GM12878 (cell line): ENCODE measurements at regions not wholly inside any gene's neighbourhood (a gene's known extent, or its start where the extent isn't known, plus 50 kb on each side); places are given as distances from the start of the nearest gene placed in this dataset.

Experiments
- ATAC-seq: fragments of 200-7000 bp; cut with Tn5 transposase; 3 replicates; pipeline ENCODE4 v1.9.1; 2020; ENCODE audit warnings: mild to moderate bottlenecking, moderate library complexity
- BruUV-seq: library from RNA; stranded (reverse); fragments of 400-500 nt; replicated peaks from 2 replicates; lab custom pipeline; 2021; lab: Mats Ljungman, UMichigan
- CTCF ChIA-PET: fragments of 300-600 bp; sonication (Branson Sonifier 250); formaldehyde crosslinking; extraction: SDS; loops from one replicate; lab custom pipeline; 2021; ENCODE audit warnings: inconsistent platforms; lab: Yijun Ruan, JAX
- POLR2A ChIA-PET: fragments of 350-600 bp; formaldehyde crosslinking; extraction: SDS; loops from one replicate; lab custom pipeline; 2021; ENCODE audit warnings: inconsistent platforms; lab: Charles Lee
- RAD21 ChIA-PET: fragments of 300-600 bp; sonication (Branson Sonifier 250); formaldehyde crosslinking; loops from one replicate; lab custom pipeline; 2023; ENCODE audit warnings: antibody characterized with exemption; ENCODE audit not compliant: unreplicated experiment; lab: Charles Lee
- SMC1A ChIA-PET: fragments of 300-600 bp; sonication (Branson Sonifier 250); formaldehyde crosslinking; loops from one replicate; lab custom pipeline; 2023; ENCODE audit not compliant: unreplicated experiment, uncharacterized antibody; lab: Charles Lee
- DNase-seq: peaks from one replicate; pipeline ENCODE4 v3.0.0-alpha.2; 2011; ENCODE audit warnings: low read depth, low spot score
- FAIRE-seq: peaks from 3 replicates; lab custom pipeline; 2011; peaks lifted over from hg19 to GRCh38; lab: Jason Lieb, UNC
- H2AFZ ChIP-seq: 2 replicates; pipeline ENCODE4 v1.6.0; 2011; ENCODE audit warnings: low read depth, low read length, control low read depth; ENCODE audit not compliant: control insufficient read depth
- H3K27ac ChIP-seq: 2 replicates; pipeline ENCODE4 v1.5.1; 2011; ENCODE audit warnings: control low read depth; ENCODE audit not compliant: control insufficient read depth, insufficient read depth
- H3K27me3 ChIP-seq, 2 experiments: replicated peaks in 1 of 2; 2 replicates each; pipeline versions ENCODE4 v1.6.0 to v1.6.1; 2011; ENCODE audit warnings: low read length in 1 of 2; ENCODE audit not compliant: control insufficient read depth in 2 of 2, insufficient read depth in 2 of 2
- H3K36me3 ChIP-seq, 2 experiments: 2 replicates each; pipeline ENCODE4 v1.5.1; 2011; ENCODE audit warnings: low read length in 1 of 2; ENCODE audit not compliant: control insufficient read depth in 2 of 2, insufficient read depth in 2 of 2
- H3K4me1 ChIP-seq: 2 replicates; pipeline ENCODE4 v1.6.1; 2011; ENCODE audit warnings: mild to moderate bottlenecking, low read length, moderate library complexity, mixed read lengths; ENCODE audit not compliant: control insufficient read depth, insufficient read depth
- H3K4me2 ChIP-seq: 2 replicates; pipeline ENCODE4 v1.6.0; 2011; ENCODE audit warnings: control low read depth; ENCODE audit not compliant: control insufficient read depth, insufficient read depth
- H3K4me3 ChIP-seq: fragments of 200-600 bp; sonication (generic); 2 replicates; pipeline ENCODE4 v1.5.1; 2016
- H3K79me2 ChIP-seq: 2 replicates; pipeline ENCODE4 v1.6.0; 2011; ENCODE audit warnings: low read length; ENCODE audit not compliant: control insufficient read depth, insufficient read depth
- H3K9ac ChIP-seq: 2 replicates; pipeline ENCODE4 v1.8.0; 2011; ENCODE audit warnings: low read length, control low read depth, mixed read lengths; ENCODE audit not compliant: control insufficient read depth, insufficient read depth
- H3K9me3 ChIP-seq: replicated peaks from 3 replicates; pipeline ENCODE4 v1.5.1; 2011; ENCODE audit warnings: mild to moderate bottlenecking, low read length; ENCODE audit not compliant: control insufficient read depth, insufficient read depth
- H4K20me1 ChIP-seq: 2 replicates; pipeline ENCODE4 v1.6.0; 2011; ENCODE audit not compliant: control insufficient read depth, insufficient read depth
- CREB1 ChIP-seq: IDR thresholded peaks from 2 replicates; pipeline ENCODE4 v1.6.1; 2012; ENCODE audit warnings: low read depth, mild to moderate bottlenecking, inconsistent platforms
- CREM ChIP-seq: IDR thresholded peaks from 2 replicates; pipeline ENCODE4 v1.6.1; 2014; ENCODE audit warnings: antibody characterized with exemption, low read depth
- E2F8 ChIP-seq: fragments of 450-650 bp; IDR thresholded peaks from 2 replicates; pipeline ENCODE4 v1.6.1; 2018; ENCODE audit warnings: mild to moderate bottlenecking, low read depth, moderate library complexity; ENCODE audit not compliant: partially characterized antibody
- HSF1 ChIP-seq: fragments of 150-350 bp; IDR thresholded peaks from 2 replicates; pipeline ENCODE4 v1.6.1; 2014; ENCODE audit warnings: mild to moderate bottlenecking, low read depth, low read length
- KLF5 ChIP-seq: fragments of 450-650 bp; IDR thresholded peaks from 2 replicates; pipeline ENCODE4 v1.6.1; 2014; ENCODE audit warnings: mild to moderate bottlenecking; ENCODE audit not compliant: partially characterized antibody
- LARP7 ChIP-seq: fragments of 450-650 bp; IDR thresholded peaks from 2 replicates; pipeline ENCODE4 v1.6.1; 2017; ENCODE audit warnings: mild to moderate bottlenecking
- MLLT1 ChIP-seq: fragments of 450-650 bp; IDR thresholded peaks from 2 replicates; pipeline ENCODE4 v1.6.1; 2016; ENCODE audit warnings: mild to moderate bottlenecking
- MTA2 ChIP-seq: fragments of 450-650 bp; IDR thresholded peaks from 2 replicates; pipeline ENCODE4 v1.6.1; 2016; ENCODE audit warnings: low read depth, mild to moderate bottlenecking, moderate library complexity
- SREBF1 ChIP-seq: IDR thresholded peaks from 2 replicates; pipeline ENCODE4 v1.6.1; 2012; ENCODE audit warnings: mild to moderate bottlenecking, low read length
- ZNF274 ChIP-seq: IDR thresholded peaks from one replicate; pipeline ENCODE4 v1.8.0; 2011; ENCODE audit not compliant: insufficient read length, insufficient read depth
- WGBS: methylation state at CpG from one replicate; pipeline ENCODE4 v1.1.6; 2016; ENCODE audit warnings: low lambda C conversion rate; ENCODE audit not compliant: insufficient replicate concordance, insufficient coverage; ENCODE audit errors: missing lambda C conversion rate; 5-methylcytosine and 5-hydroxymethylcytosine counted together
- in situ Hi-C: fragments of 300-500 bp; cut with MboI; formaldehyde crosslinking; loops from 9 replicates; pipeline ENCODE4 v1.14.3; 2018; ENCODE audit warnings: mixed read lengths
- intact Hi-C: fragments of 100-400 bp; cut with micrococcal nuclease; formaldehyde crosslinking; loops from one replicate; pipeline ENCODE4 v1.14.2; 2022; ENCODE audit not compliant: unreplicated experiment

GRCh38 chr2:5839550-5839949 is 147.4 kb downstream of the SOX11 start:
- Histone ChIP-seq H3K9ac (no peak overlapping the region), H3K4me3 (no peak overlapping the region), H3K4me1 (no peaks in the 10 kb centered on the region), H3K9me3 (no peaks in the 10 kb centered on the region), H4K20me1 (no peaks in the 10 kb centered on the region), H3K27me3 (no peaks in the 10 kb centered on the region), H3K79me2 (no peaks in the 10 kb centered on the region), H2AFZ (no peak overlapping the region), H3K4me2 (no peak overlapping the region), H3K27ac (no peak overlapping the region), H3K36me3 (no peaks in the 10 kb centered on the region)
- 52% methylated on average over 7 of the region's 7 CpGs for WGBS
- TF ChIP-seq LARP7 (no peak), HSF1 (no peak), SREBF1 (no peak), KLF5 (no peak), ZNF274 (no peak), MTA2 (no peak), CREM (no peak), E2F8 (no peak), CREB1 (no peak), MLLT1 (no peak)
- FAIRE-seq (no peak), ATAC-seq (no peak), DNase-seq (no peak)
- CTCF ChIA-PET: no interaction called here
- POLR2A ChIA-PET: no interaction called here
- RAD21 ChIA-PET: no interaction called here
- SMC1A ChIA-PET: no interaction called here
- intact Hi-C loops (no loop called here), in situ Hi-C loops (no loop called here)
- BruUV-seq: no TSS peak
